ENCODE measurements at regions not wholly inside any gene's neighbourhood (a gene's known extent, or its start where the extent isn't known, plus 50 kb on each side); places are given as distances from the start of the nearest gene placed in this dataset.

GRCh38 chr18:61155586-61155985 lies 177.6 kb upstream of the CDH20 start:
- DNase-seq (no peak), ATAC-seq (ENCODE audit: low read depth) (no peak)
- Mint-ChIP-seq H3K36me3 (no peaks in the 10 kb centered on the region), H3K4me1 (no peaks in the 10 kb centered on the region), H3K27ac (no peak overlapping the region), H3K27me3 (no peaks in the 10 kb centered on the region), H3K9me3 (no peaks in the 10 kb centered on the region), H3K4me3 (no peak overlapping the region)
- POLR2A ChIA-PET, result no interaction called here

- Mint-ChIP-seq H3K4me1 (no peaks in the 10 kb centered on the region), H3K36me3 (no peaks in the 10 kb centered on the region), H3K27ac (no peak overlapping the region), H3K9me3 (no peaks in the 10 kb centered on the region), H3K4me3 (no peak overlapping the region), H3K27me3 (no peaks in the 10 kb centered on the region)
- DNase-seq, result no peak
- POLR2A ChIA-PET, result no interaction called here
- no peak for ATAC-seq (ENCODE audit: low read depth)
Observed at GRCh38 chr18:61157451-61157850, 175.8 kb upstream of the CDH20 start.

GRCh38 chr18:61159246-61159645 lies 174.0 kb upstream of the CDH20 start:
- DNase-seq, result no peak
- Mint-ChIP-seq H3K4me3 (no peak overlapping the region), H3K4me1 (no peaks in the 10 kb centered on the region), H3K27ac (no peak overlapping the region), H3K27me3 (no peaks in the 10 kb centered on the region), H3K36me3 (no peaks in the 10 kb centered on the region), H3K9me3 (no peaks in the 10 kb centered on the region)
- no peak for ATAC-seq (ENCODE audit: low read depth)
- POLR2A ChIA-PET, result interaction anchor here (0.7 kb wide), 1 partner anchor 210 kb away, joined by 3 read pairs; no protein-coding TSS in a partner anchor

- Mint-ChIP-seq H3K4me3 (no peak overlapping the region), H3K9me3 (no peaks in the 10 kb centered on the region), H3K27me3 (no peaks in the 10 kb centered on the region), H3K36me3 (no peaks in the 10 kb centered on the region), H3K4me1 (no peaks in the 10 kb centered on the region), H3K27ac (no peak overlapping the region)
- POLR2A ChIA-PET, result no interaction called here
- no peak for DNase-seq
- no peak for ATAC-seq (ENCODE audit: low read depth)
Observed at GRCh38 chr18:61164321-61164720, 168.9 kb upstream of the CDH20 start.

- POLR2A ChIA-PET, result no interaction called here
- DNase-seq, result no peak
- no peaks in the 10 kb centered on the region for H3K27me3 Mint-ChIP-seq
- no peaks in the 10 kb centered on the region for H3K36me3 Mint-ChIP-seq
- peaks cover 1% of the 10 kb centered on the region for H3K9me3 Mint-ChIP-seq
- H3K4me3 Mint-ChIP-seq, result no peak overlapping the region
- H3K27ac Mint-ChIP-seq, result no peak overlapping the region
- no peaks in the 10 kb centered on the region for H3K4me1 Mint-ChIP-seq
- no peak for ATAC-seq (ENCODE audit: low read depth)
Observed at GRCh38 chr18:61167902-61168301, 165.3 kb upstream of the CDH20 start.

- H3K36me3 Mint-ChIP-seq, result no peaks in the 10 kb centered on the region
- ATAC-seq (ENCODE audit: low read depth) (no peak), DNase-seq (no peak)
- no peaks in the 10 kb centered on the region for H3K27me3 Mint-ChIP-seq
- no peak overlapping the region for H3K4me3 Mint-ChIP-seq
- H3K27ac Mint-ChIP-seq, result no peak overlapping the region
- POLR2A ChIA-PET, result no interaction called here
- no peaks in the 10 kb centered on the region for H3K4me1 Mint-ChIP-seq
- peaks cover 1% of the 10 kb centered on the region for H3K9me3 Mint-ChIP-seq
Observed at GRCh38 chr18:61169386-61169785, 163.8 kb upstream of the CDH20 start.

- no peak for ATAC-seq (ENCODE audit: low read depth)
- H3K36me3 Mint-ChIP-seq, result no peaks in the 10 kb centered on the region
Observed at GRCh38 chr18:61172624-61173023, 160.6 kb upstream of the CDH20 start.

GRCh38 chr18:61173554-61173953 lies 159.7 kb upstream of the CDH20 start:
- H3K9me3 Mint-ChIP-seq, result peaks cover 5% of the 10 kb centered on the region
- H3K27ac Mint-ChIP-seq, result no peak overlapping the region
- H3K4me1 Mint-ChIP-seq, result no peaks in the 10 kb centered on the region
- H3K36me3 Mint-ChIP-seq, result no peaks in the 10 kb centered on the region
- H3K27me3 Mint-ChIP-seq, result no peaks in the 10 kb centered on the region
- DNase-seq, result no peak
- POLR2A ChIA-PET, result no interaction called here
- ATAC-seq (ENCODE audit: low read depth), result no peak
- H3K4me3 Mint-ChIP-seq, result no peak overlapping the region

More at GRCh38 chr18:61172624-61173023, 160.6 kb upstream of the CDH20 start:
- H3K27me3 Mint-ChIP-seq, result no peaks in the 10 kb centered on the region
- H3K27ac Mint-ChIP-seq, result no peak overlapping the region
- H3K4me1 Mint-ChIP-seq, result no peaks in the 10 kb centered on the region
- POLR2A ChIA-PET, result no interaction called here
- DNase-seq, result no peak
- no peak overlapping the region for H3K4me3 Mint-ChIP-seq
- peaks cover 1% of the 10 kb centered on the region for H3K9me3 Mint-ChIP-seq

- Mint-ChIP-seq H3K4me3 (no peak overlapping the region), H3K36me3 (no peaks in the 10 kb centered on the region), H3K4me1 (no peaks in the 10 kb centered on the region), H3K9me3 (peaks cover 1% of the 10 kb centered on the region), H3K27ac (no peak overlapping the region), H3K27me3 (peaks cover 2% of the 10 kb centered on the region)
- POLR2A ChIA-PET, result no interaction called here
- DNase-seq, result no peak
- no peak for ATAC-seq (ENCODE audit: low read depth)
Observed at GRCh38 chr18:61183798-61184197, 149.4 kb upstream of the CDH20 start.

- DNase-seq, result no peak
- no peaks in the 10 kb centered on the region for H3K27me3 Mint-ChIP-seq
- no peaks in the 10 kb centered on the region for H3K36me3 Mint-ChIP-seq
- H3K9me3 Mint-ChIP-seq, result peaks cover 1% of the 10 kb centered on the region
- H3K27ac Mint-ChIP-seq, result no peak overlapping the region
- POLR2A ChIA-PET, result no interaction called here
- no peak overlapping the region for H3K4me3 Mint-ChIP-seq
- ATAC-seq (ENCODE audit: low read depth), result no peak
- no peaks in the 10 kb centered on the region for H3K4me1 Mint-ChIP-seq
Observed at GRCh38 chr18:61187971-61188370, 145.3 kb upstream of the CDH20 start.

- H3K4me1 Mint-ChIP-seq, result no peaks in the 10 kb centered on the region
- no peak overlapping the region for H3K27ac Mint-ChIP-seq
- ATAC-seq (ENCODE audit: low read depth) (no peak), DNase-seq (no peak)
- H3K36me3 Mint-ChIP-seq, result no peaks in the 10 kb centered on the region
- POLR2A ChIA-PET, result no interaction called here
- H3K4me3 Mint-ChIP-seq, result no peak overlapping the region
- peaks cover 4% of the 10 kb centered on the region for H3K9me3 Mint-ChIP-seq
- H3K27me3 Mint-ChIP-seq, result no peaks in the 10 kb centered on the region
Observed at GRCh38 chr18:61189376-61189775, 143.9 kb upstream of the CDH20 start.

- no peaks in the 10 kb centered on the region for H3K36me3 Mint-ChIP-seq
- DNase-seq (no peak), ATAC-seq (ENCODE audit: low read depth) (no peak)
- no peaks in the 10 kb centered on the region for H3K27me3 Mint-ChIP-seq
- H3K27ac Mint-ChIP-seq, result no peak overlapping the region
- peaks cover 2% of the 10 kb centered on the region for H3K9me3 Mint-ChIP-seq
- POLR2A ChIA-PET, result no interaction called here
- no peak overlapping the region for H3K4me3 Mint-ChIP-seq
- no peaks in the 10 kb centered on the region for H3K4me1 Mint-ChIP-seq
Observed at GRCh38 chr18:61194726-61195125, 138.5 kb upstream of the CDH20 start.

- POLR2A ChIA-PET, result no interaction called here
- ATAC-seq (ENCODE audit: low read depth) (no peak), DNase-seq (no peak)
- no peaks in the 10 kb centered on the region for H3K4me1 Mint-ChIP-seq
- H3K36me3 Mint-ChIP-seq, result no peaks in the 10 kb centered on the region
- no peaks in the 10 kb centered on the region for H3K27me3 Mint-ChIP-seq
- H3K9me3 Mint-ChIP-seq, result peaks cover 2% of the 10 kb centered on the region
- no peak overlapping the region for H3K4me3 Mint-ChIP-seq
- no peak overlapping the region for H3K27ac Mint-ChIP-seq
Observed at GRCh38 chr18:61196750-61197149, 136.5 kb upstream of the CDH20 start.

- ATAC-seq (ENCODE audit: low read depth) (no peak), DNase-seq (no peak)
- no peak overlapping the region for H3K27ac Mint-ChIP-seq
- H3K4me3 Mint-ChIP-seq, result no peak overlapping the region
- H3K9me3 Mint-ChIP-seq, result peaks cover 2% of the 10 kb centered on the region
- POLR2A ChIA-PET, result no interaction called here
- H3K4me1 Mint-ChIP-seq, result no peaks in the 10 kb centered on the region
- H3K36me3 Mint-ChIP-seq, result no peaks in the 10 kb centered on the region
- no peaks in the 10 kb centered on the region for H3K27me3 Mint-ChIP-seq
Observed at GRCh38 chr18:61198486-61198885, 134.7 kb upstream of the CDH20 start.

- DNase-seq (no peak), ATAC-seq (ENCODE audit: low read depth) (no peak)
- H3K27me3 Mint-ChIP-seq, result no peaks in the 10 kb centered on the region
- no peak overlapping the region for H3K4me3 Mint-ChIP-seq
- no peaks in the 10 kb centered on the region for H3K4me1 Mint-ChIP-seq
- POLR2A ChIA-PET, result no interaction called here
- H3K9me3 Mint-ChIP-seq, result no peaks in the 10 kb centered on the region
- no peak overlapping the region for H3K27ac Mint-ChIP-seq
- H3K36me3 Mint-ChIP-seq, result no peaks in the 10 kb centered on the region
Observed at GRCh38 chr18:61199171-61199848, 133.9 kb upstream of the CDH20 start.
